GM12873 (cell line): ENCODE measurements at regions not wholly inside any gene's neighbourhood (a gene's known extent, or its start where the extent isn't known, plus 50 kb on each side); places are given as distances from the start of the nearest gene placed in this dataset.

Experiments
- TF ChIP-seq, protein P1 (sequence below): IDR thresholded peaks from 2 replicates; pipeline ENCODE4 v1.5.1; 2012; ENCODE audit warnings: low read depth, mild to moderate bottlenecking, moderate library complexity, low read length, control low read depth; ENCODE audit not compliant: insufficient read depth; ENCODE audit errors: missing control alignments

GRCh38 chr3:29050155-29050554 is 230.7 kb upstream of the RBMS3 start:
- TF ChIP-seq, protein P1, sequence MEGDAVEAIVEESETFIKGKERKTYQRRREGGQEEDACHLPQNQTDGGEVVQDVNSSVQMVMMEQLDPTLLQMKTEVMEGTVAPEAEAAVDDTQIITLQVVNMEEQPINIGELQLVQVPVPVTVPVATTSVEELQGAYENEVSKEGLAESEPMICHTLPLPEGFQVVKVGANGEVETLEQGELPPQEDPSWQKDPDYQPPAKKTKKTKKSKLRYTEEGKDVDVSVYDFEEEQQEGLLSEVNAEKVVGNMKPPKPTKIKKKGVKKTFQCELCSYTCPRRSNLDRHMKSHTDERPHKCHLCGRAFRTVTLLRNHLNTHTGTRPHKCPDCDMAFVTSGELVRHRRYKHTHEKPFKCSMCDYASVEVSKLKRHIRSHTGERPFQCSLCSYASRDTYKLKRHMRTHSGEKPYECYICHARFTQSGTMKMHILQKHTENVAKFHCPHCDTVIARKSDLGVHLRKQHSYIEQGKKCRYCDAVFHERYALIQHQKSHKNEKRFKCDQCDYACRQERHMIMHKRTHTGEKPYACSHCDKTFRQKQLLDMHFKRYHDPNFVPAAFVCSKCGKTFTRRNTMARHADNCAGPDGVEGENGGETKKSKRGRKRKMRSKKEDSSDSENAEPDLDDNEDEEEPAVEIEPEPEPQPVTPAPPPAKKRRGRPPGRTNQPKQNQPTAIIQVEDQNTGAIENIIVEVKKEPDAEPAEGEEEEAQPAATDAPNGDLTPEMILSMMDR: no peak

DNA sequence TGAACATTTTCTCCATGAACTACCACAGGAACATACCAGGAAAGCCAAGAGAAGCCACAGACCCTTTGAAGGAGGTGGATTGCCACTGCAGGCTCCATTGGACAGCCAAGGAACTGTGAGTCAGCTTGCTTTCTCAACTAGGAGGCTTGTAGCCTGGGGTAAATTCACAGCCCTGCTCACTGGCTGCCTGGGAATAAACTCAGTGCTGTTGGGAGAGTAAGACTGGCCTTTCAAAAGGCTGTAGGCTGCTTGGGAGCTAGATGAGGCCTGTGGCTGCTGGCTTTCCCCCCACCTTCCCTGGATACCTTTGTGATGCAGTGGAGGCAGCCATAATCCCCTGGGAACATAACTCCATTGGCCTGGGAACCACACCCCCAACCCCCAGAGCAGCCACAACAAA is 223.5 kb upstream of the RBMS3 start:
- TF ChIP-seq, protein P1: no peak

DNA sequence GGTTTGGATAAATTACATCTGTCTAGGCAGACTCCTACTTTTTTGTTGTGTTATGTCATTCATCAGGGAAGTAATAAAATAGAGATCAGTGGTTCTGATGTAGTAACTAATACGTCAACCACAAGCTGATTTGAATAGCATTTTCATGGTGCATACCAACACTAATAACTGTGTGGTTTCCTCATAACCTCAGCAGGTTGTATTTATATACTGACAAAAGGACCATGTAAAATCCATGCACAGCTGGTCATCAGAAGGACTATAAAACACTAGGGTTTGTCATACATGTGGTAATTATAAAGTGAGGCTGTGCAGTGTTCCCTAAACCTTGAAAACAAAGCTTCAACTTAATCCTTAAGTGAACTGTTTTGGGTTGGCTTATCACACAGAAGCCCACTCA is 216.8 kb upstream of the RBMS3 start:
- TF ChIP-seq, protein P1: no peak

DNA sequence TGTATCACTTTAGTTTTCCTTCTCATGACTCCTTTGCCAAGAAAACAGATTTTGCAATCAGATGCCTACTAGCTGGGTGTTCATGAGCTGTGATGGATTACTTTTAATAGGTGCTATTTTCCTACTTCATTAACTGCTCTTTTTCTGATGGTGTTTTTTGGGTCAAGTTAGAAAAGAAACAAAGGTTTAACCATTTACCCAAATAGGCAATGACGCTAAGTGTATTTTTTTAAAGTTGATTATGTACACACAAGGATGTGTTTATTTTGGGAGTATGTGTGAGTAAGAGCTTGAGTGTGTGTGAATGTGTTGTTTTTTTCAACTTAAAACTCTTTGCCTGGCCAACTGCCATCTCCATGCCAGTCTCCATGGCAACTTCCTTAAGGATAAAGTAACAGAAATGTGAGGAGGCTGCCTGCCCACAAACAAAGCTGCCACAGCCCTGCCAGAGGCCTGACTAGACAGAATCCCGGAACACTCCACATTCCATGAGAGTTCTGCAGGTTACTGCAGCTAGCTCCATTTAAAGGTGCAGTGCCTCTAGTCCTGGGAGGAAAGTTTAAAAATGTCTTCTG is 215.6 kb upstream of the RBMS3 start:
- TF ChIP-seq, protein P1: no peak

DNA sequence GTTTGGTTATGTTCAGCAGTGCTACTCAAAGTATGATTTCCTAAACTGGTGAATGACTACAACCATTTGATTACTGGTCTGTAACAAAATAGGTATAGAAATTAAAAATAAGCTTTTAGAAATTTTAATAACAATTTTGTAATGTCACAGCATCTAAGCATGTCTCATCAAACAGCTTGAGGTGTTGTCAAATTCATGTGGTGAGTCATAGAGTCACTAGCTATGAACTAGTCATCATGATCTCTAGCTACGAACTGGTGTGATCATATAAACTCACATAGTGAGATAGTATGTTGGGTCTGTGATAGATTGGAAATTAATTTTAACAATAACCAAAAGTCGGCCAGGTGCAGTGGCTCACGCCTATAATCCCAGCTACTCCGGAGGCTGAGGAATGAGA is 213.9 kb upstream of the RBMS3 start:
- TF ChIP-seq, protein P1: no peak

- TF ChIP-seq, protein P1: no peak
Measured at GRCh38 chr3:29070959-29071634, 209.8 kb upstream of the RBMS3 start.

GRCh38 chr3:29072611-29073010 is 208.3 kb upstream of the RBMS3 start:
- TF ChIP-seq, protein P1: no peak
